Endothelial cell of umbilical vein (primary cell): ENCODE measurements at regions not wholly inside any gene's neighbourhood (a gene's known extent, or its start where the extent isn't known, plus 50 kb on each side); places are given as distances from the start of the nearest gene placed in this dataset.

Source experiments
- EZH2 ChIP-seq: IDR thresholded peaks from 2 replicates; pipeline ENCODE4 v1.6.1; 2012; ENCODE audit warnings: borderline replicate concordance, low read depth, mild to moderate bottlenecking, moderate library complexity, low read length, inconsistent platforms; ENCODE audit not compliant: severe bottlenecking
- FOS ChIP-seq: IDR thresholded peaks from 2 replicates; pipeline ENCODE4 v1.6.1; 2011; ENCODE audit warnings: mild to moderate bottlenecking, low read length, moderate library complexity, borderline replicate concordance; ENCODE audit not compliant: insufficient read depth
- JUN ChIP-seq: IDR thresholded peaks from 2 replicates; pipeline ENCODE4 v1.6.1; 2011; ENCODE audit warnings: borderline replicate concordance, low read depth; ENCODE audit not compliant: insufficient read length, insufficient read depth
- MYC ChIP-seq: IDR thresholded peaks from one replicate; pipeline ENCODE4 v1.6.1; 2011; ENCODE audit warnings: mild to moderate bottlenecking, low read depth, low read length
- POLR2A ChIP-seq: IDR thresholded peaks from 2 replicates; pipeline ENCODE4 v1.6.1; 2012; ENCODE audit warnings: low read depth, mild to moderate bottlenecking, control low read depth, low read length
- POLR2AphosphoS5 ChIP-seq: IDR thresholded peaks from 2 replicates; pipeline ENCODE4 v1.6.1; 2012; ENCODE audit warnings: low read depth, mild to moderate bottlenecking, control low read depth, low read length, moderate library complexity; ENCODE audit not compliant: insufficient read depth
- TF ChIP-seq, protein P1 (sequence below), 2 donors: IDR thresholded peaks; 1 replicate in 1 of 2; 2 replicates in 1 of 2; pipeline ENCODE4 v1.5.1; 2011; ENCODE audit warnings: low read length in 2 of 2, mild to moderate bottlenecking in 2 of 2, moderate library complexity in 2 of 2, control low read depth in 1 of 2, inconsistent platforms in 1 of 2, low read depth in 1 of 2; ENCODE audit not compliant: insufficient read depth in 1 of 2; ENCODE audit errors: extremely low read depth in 1 of 2
- TF ChIP-seq, protein P2 (sequence below): IDR thresholded peaks from 2 replicates; pipeline ENCODE4 v1.6.1; 2011; ENCODE audit not compliant: insufficient read depth, insufficient read length

DNA sequence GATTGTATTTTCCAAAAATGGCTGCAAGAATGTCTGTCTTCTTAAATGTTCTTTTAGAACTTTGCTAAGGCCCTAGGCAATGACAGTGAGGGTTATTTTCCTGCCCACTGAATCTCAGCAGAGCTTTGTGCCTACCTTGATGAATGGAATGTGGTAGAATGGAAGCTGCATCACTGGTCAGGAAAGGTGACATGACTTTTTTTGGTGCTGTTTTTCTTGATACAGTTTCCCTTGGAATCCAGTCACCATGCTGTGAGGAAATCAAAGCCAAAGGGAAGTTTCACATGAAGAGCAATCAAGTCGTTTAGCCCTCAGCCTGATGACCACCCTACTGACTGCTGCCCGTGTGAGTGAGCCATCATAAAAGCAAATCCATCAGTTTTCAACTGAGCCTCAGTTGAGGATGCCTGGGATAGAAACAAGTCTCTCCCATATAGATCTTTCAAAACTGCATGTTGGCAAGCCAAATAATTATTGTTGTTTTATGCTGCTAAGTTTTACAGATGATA lies 886.0 kb upstream of the FBXO33 start:
- TF ChIP-seq, protein P1, sequence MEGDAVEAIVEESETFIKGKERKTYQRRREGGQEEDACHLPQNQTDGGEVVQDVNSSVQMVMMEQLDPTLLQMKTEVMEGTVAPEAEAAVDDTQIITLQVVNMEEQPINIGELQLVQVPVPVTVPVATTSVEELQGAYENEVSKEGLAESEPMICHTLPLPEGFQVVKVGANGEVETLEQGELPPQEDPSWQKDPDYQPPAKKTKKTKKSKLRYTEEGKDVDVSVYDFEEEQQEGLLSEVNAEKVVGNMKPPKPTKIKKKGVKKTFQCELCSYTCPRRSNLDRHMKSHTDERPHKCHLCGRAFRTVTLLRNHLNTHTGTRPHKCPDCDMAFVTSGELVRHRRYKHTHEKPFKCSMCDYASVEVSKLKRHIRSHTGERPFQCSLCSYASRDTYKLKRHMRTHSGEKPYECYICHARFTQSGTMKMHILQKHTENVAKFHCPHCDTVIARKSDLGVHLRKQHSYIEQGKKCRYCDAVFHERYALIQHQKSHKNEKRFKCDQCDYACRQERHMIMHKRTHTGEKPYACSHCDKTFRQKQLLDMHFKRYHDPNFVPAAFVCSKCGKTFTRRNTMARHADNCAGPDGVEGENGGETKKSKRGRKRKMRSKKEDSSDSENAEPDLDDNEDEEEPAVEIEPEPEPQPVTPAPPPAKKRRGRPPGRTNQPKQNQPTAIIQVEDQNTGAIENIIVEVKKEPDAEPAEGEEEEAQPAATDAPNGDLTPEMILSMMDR (IDR thresholded peaks at IDR 0.05; ENCODE audit: extremely low read depth in 1 of 2, insufficient read depth in 1 of 2, low read depth in 1 of 2, low read length in 2 of 2), result no peak
- TF ChIP-seq FOS (no peak), EZH2 (no peak), POLR2AphosphoS5 (no peak), JUN (no peak), POLR2A (no peak), MYC (no peak)
- TF ChIP-seq, protein P2, sequence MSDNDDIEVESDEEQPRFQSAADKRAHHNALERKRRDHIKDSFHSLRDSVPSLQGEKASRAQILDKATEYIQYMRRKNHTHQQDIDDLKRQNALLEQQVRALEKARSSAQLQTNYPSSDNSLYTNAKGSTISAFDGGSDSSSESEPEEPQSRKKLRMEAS, result no peak
